ENCODE measurements at regions not wholly inside any gene's neighbourhood (a gene's known extent, or its start where the extent isn't known, plus 50 kb on each side); places are given as distances from the start of the nearest gene placed in this dataset.

GRCh38 chr1:209059376-209059775 lies 524.1 kb upstream of the CAMK1G start:
- no peaks in the 10 kb centered on the region for H3K4me1 ChIP-seq
- DNase-seq = no peak
- H3K9me3 ChIP-seq = no peaks in the 10 kb centered on the region
- intact Hi-C loops (cut with DNase I; ENCODE audit: low total_unique reads) (no loop called here), in situ Hi-C loops (cut with MboI; ENCODE audit: low pct_ligation_motif_present in 1 of 4, low pct_unique_long_range_greater_than_20kb in 1 of 4, low sequenced_read_pairs in 3 of 4) (no loop called here)
- H3K27me3 ChIP-seq = no peaks in the 10 kb centered on the region
- no peaks in the 10 kb centered on the region for H3K36me3 ChIP-seq
- H3K27ac ChIP-seq = no peak overlapping the region
- TF ChIP-seq POLR2A (IDR thresholded peaks at IDR 0.05) (no peak), CTCF (IDR thresholded peaks at IDR 0.05) (no peak), EP300 (IDR thresholded peaks at IDR 0.05; ENCODE audit: low read depth) (no peak), POLR2AphosphoS5 (IDR thresholded peaks at IDR 0.05) (no peak)
- 45% methylated on average over 2 of the region's 2 CpGs; no CpG with 5 or more reads in 1 of the 2 donors for WGBS, 2 donors (ENCODE audit: low coverage in 1 of 2)
- H3K4me3 ChIP-seq = no peak overlapping the region

- in situ Hi-C loops (cut with MboI; ENCODE audit: low pct_ligation_motif_present in 1 of 4, low pct_unique_long_range_greater_than_20kb in 1 of 4, low sequenced_read_pairs in 3 of 4) (no loop called here), intact Hi-C loops (cut with DNase I; ENCODE audit: low total_unique reads) (no loop called here)
- Histone ChIP-seq H3K4me1 (no peaks in the 10 kb centered on the region), H3K27me3 (no peaks in the 10 kb centered on the region), H3K9me3 (no peaks in the 10 kb centered on the region), H3K36me3 (no peaks in the 10 kb centered on the region), H3K4me3 (no peak overlapping the region), H3K27ac (no peak overlapping the region)
- DNase-seq = no peak
- WGBS, 2 donors (ENCODE audit: low coverage in 1 of 2) = 65 to 82% methylated on average over 6 to 7 of the region's 7 CpGs
- TF ChIP-seq CTCF (IDR thresholded peaks at IDR 0.05) = no peak
- no peak for TF ChIP-seq POLR2AphosphoS5 (IDR thresholded peaks at IDR 0.05)
- TF ChIP-seq EP300 (IDR thresholded peaks at IDR 0.05; ENCODE audit: low read depth) = no peak
- no peak for TF ChIP-seq POLR2A (IDR thresholded peaks at IDR 0.05)
Measured at GRCh38 chr1:209059981-209060380, 523.5 kb upstream of the CAMK1G start.

- intact Hi-C loops (cut with DNase I; ENCODE audit: low total_unique reads) (no loop called here), in situ Hi-C loops (cut with MboI; ENCODE audit: low pct_ligation_motif_present in 1 of 4, low pct_unique_long_range_greater_than_20kb in 1 of 4, low sequenced_read_pairs in 3 of 4) (no loop called here)
- H3K27ac ChIP-seq = no peak overlapping the region
- no peaks in the 10 kb centered on the region for H3K36me3 ChIP-seq
- TF ChIP-seq CTCF (IDR thresholded peaks at IDR 0.05) (no peak), POLR2A (IDR thresholded peaks at IDR 0.05) (no peak), EP300 (IDR thresholded peaks at IDR 0.05; ENCODE audit: low read depth) (no peak), POLR2AphosphoS5 (IDR thresholded peaks at IDR 0.05) (no peak)
- H3K4me1 ChIP-seq = no peaks in the 10 kb centered on the region
- no peaks in the 10 kb centered on the region for H3K27me3 ChIP-seq
- H3K4me3 ChIP-seq = no peak overlapping the region
- no peaks in the 10 kb centered on the region for H3K9me3 ChIP-seq
- 87 to 90% methylated on average over 3 to 6 of the region's 6 CpGs for WGBS, 2 donors (ENCODE audit: low coverage in 1 of 2)
- no peak for DNase-seq
Measured at GRCh38 chr1:209062081-209062620, 521.4 kb upstream of the CAMK1G start.

- Histone ChIP-seq H3K27ac (no peak overlapping the region), H3K4me3 (no peak overlapping the region), H3K4me1 (no peaks in the 10 kb centered on the region), H3K9me3 (no peaks in the 10 kb centered on the region), H3K27me3 (no peaks in the 10 kb centered on the region), H3K36me3 (no peaks in the 10 kb centered on the region)
- DNase-seq = no peak
- intact Hi-C loops (cut with DNase I; ENCODE audit: low total_unique reads) = no loop called here
- WGBS, 2 donors (ENCODE audit: low coverage in 1 of 2) = 40 to 48% methylated on average over 1 of the region's 1 CpG
- no peak for TF ChIP-seq POLR2A (IDR thresholded peaks at IDR 0.05)
- no peak for TF ChIP-seq EP300 (IDR thresholded peaks at IDR 0.05; ENCODE audit: low read depth)
- no peak for TF ChIP-seq POLR2AphosphoS5 (IDR thresholded peaks at IDR 0.05)
- no peak for TF ChIP-seq CTCF (IDR thresholded peaks at IDR 0.05)
- in situ Hi-C loops (cut with MboI; ENCODE audit: low pct_ligation_motif_present in 1 of 4, low pct_unique_long_range_greater_than_20kb in 1 of 4, low sequenced_read_pairs in 3 of 4) = no loop called here
Measured at GRCh38 chr1:209062863-209063262, 520.7 kb upstream of the CAMK1G start.
